PC-3 (cell line): ENCODE measurements at regions not wholly inside any gene's neighbourhood (a gene's known extent, or its start where the extent isn't known, plus 50 kb on each side); places are given as distances from the start of the nearest gene placed in this dataset.

Experiments used
- ATAC-seq: fragments of 200-7000 bp; cut with Tn5 transposase; 2 replicates; pipeline ENCODE4 v1.9.1; 2020; ENCODE audit warnings: mild to moderate bottlenecking, moderate library complexity
- BruUV-seq: library from RNA; stranded (reverse); fragments of 400-500 nt; replicated peaks from 2 replicates; lab custom pipeline; 2021; lab: Mats Ljungman, UMichigan
- CTCF ChIA-PET: fragments of 300-600 bp; sonication (Branson Sonifier 250); formaldehyde crosslinking; loops from one replicate; lab custom pipeline; 2022; ENCODE audit warnings: antibody characterized with exemption; lab: Charles Lee
- POLR2A ChIA-PET: fragments of 300-600 bp; sonication (Branson Sonifier 250); formaldehyde crosslinking; loops from one replicate; lab custom pipeline; 2022; ENCODE audit warnings: antibody characterized with exemption; ENCODE audit not compliant: unreplicated experiment; lab: Charles Lee
- DNase-seq: peaks from one replicate; pipeline ENCODE4 v3.0.0-alpha.2; 2015
- H2AFZ ChIP-seq: fragments of 300-600 bp; sonication (generic); 2 replicates; pipeline ENCODE4 v1.6.0; 2016; ENCODE audit warnings: antibody characterized with exemption, low read length
- H3F3A ChIP-seq: fragments of 300-600 bp; sonication (generic); one replicate; pipeline ENCODE4 v1.6.0; 2017; ENCODE audit warnings: antibody characterized with exemption, low read length, control low read depth, mild to moderate bottlenecking; ENCODE audit not compliant: unreplicated experiment
- H3K27ac ChIP-seq: fragments of 300-600 bp; sonication (generic); 2 replicates; pipeline ENCODE4 v1.5.1; 2016; ENCODE audit warnings: mild to moderate bottlenecking, low read length
- H3K27me3 ChIP-seq: fragments of 300-600 bp; sonication (generic); 2 replicates; pipeline ENCODE4 v1.6.1; 2016; ENCODE audit warnings: low read length, mixed read lengths
- H3K36me3 ChIP-seq: fragments of 300-600 bp; sonication (generic); 2 replicates; pipeline ENCODE4 v1.6.1; 2016; ENCODE audit warnings: low read depth, mixed run types, low read length, mixed read lengths
- H3K4me1 ChIP-seq: fragments of 300-600 bp; sonication (generic); 2 replicates; pipeline ENCODE4 v1.5.1; 2016; ENCODE audit warnings: low read length; ENCODE audit not compliant: insufficient read depth
- H3K4me2 ChIP-seq: fragments of 300-600 bp; sonication (generic); 2 replicates; pipeline ENCODE4 v1.6.0; 2016; ENCODE audit warnings: low read length
- H3K4me3 ChIP-seq: fragments of 300-600 bp; sonication (generic); 2 replicates; pipeline ENCODE4 v1.5.1; 2016; ENCODE audit warnings: mild to moderate bottlenecking, low read length, mixed read lengths
- H3K79me2 ChIP-seq: fragments of 300-600 bp; sonication (generic); 2 replicates; pipeline ENCODE4 v1.6.1; 2017; ENCODE audit warnings: low read length, mixed read lengths
- H3K9ac ChIP-seq: fragments of 300-600 bp; sonication (generic); 2 replicates; pipeline ENCODE4 v1.6.0; 2016; ENCODE audit warnings: mild to moderate bottlenecking, low read length
- H3K9me2 ChIP-seq: fragments of 300-600 bp; sonication (generic); replicated peaks from 2 replicates; pipeline ENCODE4 v1.6.1; 2016; ENCODE audit warnings: mixed run types, low read length, mixed read lengths
- H3K9me3 ChIP-seq: fragments of 300-600 bp; sonication (generic); 2 replicates; pipeline ENCODE4 v1.6.1; 2016; ENCODE audit warnings: low read length, mixed read lengths
- H4K20me1 ChIP-seq: fragments of 300-600 bp; sonication (generic); 2 replicates; pipeline ENCODE4 v1.6.1; 2016; ENCODE audit warnings: low read length, mixed read lengths
- CTCF ChIP-seq: fragments of 300-600 bp; sonication (generic); conservative IDR thresholded peaks from 2 replicates; pipeline ENCODE4 v1.5.1; 2017; ENCODE audit warnings: antibody characterized with exemption, low read depth, mild to moderate bottlenecking, low read length
- EZH2 ChIP-seq: fragments of 300-600 bp; sonication (generic); IDR thresholded peaks from one replicate; pipeline ENCODE4 v1.6.1; 2017; ENCODE audit warnings: antibody characterized with exemption, mild to moderate bottlenecking, low read length; ENCODE audit not compliant: unreplicated experiment
- EZH2phosphoT487 ChIP-seq: fragments of 300-600 bp; sonication (generic); IDR thresholded peaks from 2 replicates; pipeline ENCODE4 v1.6.1; 2018; ENCODE audit warnings: mild to moderate bottlenecking, antibody characterized with exemption, low read length, borderline replicate concordance
- intact Hi-C: fragments of 100-400 bp; cut with micrococcal nuclease; formaldehyde crosslinking; loops from 2 replicates; pipeline ENCODE4 v1.9.0; 2023

GRCh38 chr2:156765043-156765442, 328.9 kb downstream of the GPD2 start:
- ATAC-seq (no peak), DNase-seq (no peak)
- TF ChIP-seq EZH2phosphoT487 (no peak), EZH2 (no peak), CTCF (no peak)
- no peaks in the 10 kb centered on the region for H3K9me2 ChIP-seq
- H3K4me1 ChIP-seq, result no peaks in the 10 kb centered on the region
- no peaks in the 10 kb centered on the region for H3K27me3 ChIP-seq
- H3F3A ChIP-seq, result no peaks in the 10 kb centered on the region
- H3K9me3 ChIP-seq, result no peaks in the 10 kb centered on the region
- BruUV-seq, result no TSS peak
- intact Hi-C loops, result no loop called here
- POLR2A ChIA-PET, result no interaction called here
- no peak overlapping the region for H3K4me2 ChIP-seq
- no peak overlapping the region for H3K4me3 ChIP-seq
- no peak overlapping the region for H3K9ac ChIP-seq
- no peaks in the 10 kb centered on the region for H3K36me3 ChIP-seq
- no peaks in the 10 kb centered on the region for H4K20me1 ChIP-seq
- CTCF ChIA-PET, result no interaction called here
- no peak overlapping the region for H2AFZ ChIP-seq
- H3K27ac ChIP-seq, result no peak overlapping the region
- no peaks in the 10 kb centered on the region for H3K79me2 ChIP-seq

- no peaks in the 10 kb centered on the region for H3F3A ChIP-seq
- ChIA-PET POLR2A (no interaction called here), CTCF (no interaction called here)
- ATAC-seq (no peak), DNase-seq (no peak)
- H2AFZ ChIP-seq, result no peak overlapping the region
- intact Hi-C loops, result no loop called here
- H3K79me2 ChIP-seq, result no peaks in the 10 kb centered on the region
- H3K9me3 ChIP-seq, result no peaks in the 10 kb centered on the region
- no TSS peak for BruUV-seq
- H3K4me2 ChIP-seq, result no peak overlapping the region
- no peaks in the 10 kb centered on the region for H3K4me1 ChIP-seq
- TF ChIP-seq EZH2phosphoT487 (no peak), CTCF (no peak), EZH2 (no peak)
- no peak overlapping the region for H3K27ac ChIP-seq
- H3K4me3 ChIP-seq, result no peak overlapping the region
- no peak overlapping the region for H3K9ac ChIP-seq
- no peaks in the 10 kb centered on the region for H4K20me1 ChIP-seq
- H3K9me2 ChIP-seq, result no peaks in the 10 kb centered on the region
- H3K36me3 ChIP-seq, result no peaks in the 10 kb centered on the region
- no peaks in the 10 kb centered on the region for H3K27me3 ChIP-seq
Observed at GRCh38 chr2:156765450-156765849, 329.3 kb downstream of the GPD2 start.

GRCh38 chr2:156769802-156770201, 333.6 kb downstream of the GPD2 start:
- H3K79me2 ChIP-seq, result no peaks in the 10 kb centered on the region
- ATAC-seq, result no peak
- ChIA-PET POLR2A (no interaction called here), CTCF (no interaction called here)
- no peaks in the 10 kb centered on the region for H3K27me3 ChIP-seq
- H3K9ac ChIP-seq, result no peak overlapping the region
- DNase-seq, result no peak
- intact Hi-C loops, result no loop called here
- H3F3A ChIP-seq, result no peaks in the 10 kb centered on the region
- no peaks in the 10 kb centered on the region for H4K20me1 ChIP-seq
- no peak for TF ChIP-seq CTCF
- no peak for TF ChIP-seq EZH2
- no peak for TF ChIP-seq EZH2phosphoT487
- no peaks in the 10 kb centered on the region for H3K36me3 ChIP-seq
- H3K4me3 ChIP-seq, result no peak overlapping the region
- no peak overlapping the region for H3K27ac ChIP-seq
- H3K9me2 ChIP-seq, result no peaks in the 10 kb centered on the region
- H3K4me1 ChIP-seq, result no peaks in the 10 kb centered on the region
- no TSS peak for BruUV-seq
- no peaks in the 10 kb centered on the region for H3K9me3 ChIP-seq
- no peak overlapping the region for H2AFZ ChIP-seq
- H3K4me2 ChIP-seq, result no peak overlapping the region
